NCI-H345 treated with DMSO at 0.1 percent for 48 hours (cell line): ENCODE measurements at regions not wholly inside any gene's neighbourhood (a gene's known extent, or its start where the extent isn't known, plus 50 kb on each side); places are given as distances from the start of the nearest gene placed in this dataset.

ENCODE experiments used
- DNase-seq: peaks from one replicate; lab custom pipeline; 2025; ENCODE audit not compliant: unreplicated experiment; lab: John Stamatoyannopoulos, UW

- DNase-seq = no peak
These were observed 120.0 kb downstream of the AQP4 start for GRCh38 chr18:26745288-26746181.

DNA sequence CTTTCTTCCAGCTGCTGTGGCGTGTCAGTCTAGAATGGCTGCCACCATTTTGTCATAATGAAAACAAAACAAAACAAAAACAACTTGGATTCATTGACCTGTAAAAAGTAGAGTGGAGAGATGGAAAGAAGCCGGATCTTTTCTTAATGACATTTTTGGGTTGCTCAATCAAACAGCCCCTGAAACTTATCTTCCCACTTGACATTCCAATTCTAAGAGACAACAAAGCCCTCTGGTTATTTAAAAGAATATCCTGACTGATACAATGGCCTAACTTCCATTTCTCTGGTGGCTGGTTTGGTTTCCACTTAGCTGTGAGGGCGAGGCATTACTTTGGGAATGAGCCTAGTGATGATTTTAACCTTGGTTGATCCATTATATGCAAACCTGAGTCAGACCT is 123.7 kb downstream of the AQP4 start:
- no peak for DNase-seq

DNA sequence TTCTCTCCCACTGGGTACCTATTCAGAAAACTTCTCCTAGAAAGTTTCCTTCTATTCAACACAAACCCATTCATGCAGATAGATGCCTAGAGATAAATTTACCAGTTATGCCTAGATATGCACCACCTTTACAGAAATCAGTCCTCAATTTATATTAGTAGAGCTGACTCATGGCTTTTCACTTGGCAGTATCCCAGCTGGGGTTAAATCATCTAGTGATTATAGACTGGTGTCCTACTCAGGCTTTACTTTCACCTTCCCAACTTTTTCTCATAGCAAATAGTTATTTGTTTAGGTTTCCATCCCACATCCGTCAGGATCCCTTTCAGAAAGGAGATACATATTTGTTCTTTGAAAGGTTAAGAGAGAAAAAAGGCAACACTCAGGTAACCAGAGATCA is 124.5 kb downstream of the AQP4 start:
- DNase-seq = no peak

DNA sequence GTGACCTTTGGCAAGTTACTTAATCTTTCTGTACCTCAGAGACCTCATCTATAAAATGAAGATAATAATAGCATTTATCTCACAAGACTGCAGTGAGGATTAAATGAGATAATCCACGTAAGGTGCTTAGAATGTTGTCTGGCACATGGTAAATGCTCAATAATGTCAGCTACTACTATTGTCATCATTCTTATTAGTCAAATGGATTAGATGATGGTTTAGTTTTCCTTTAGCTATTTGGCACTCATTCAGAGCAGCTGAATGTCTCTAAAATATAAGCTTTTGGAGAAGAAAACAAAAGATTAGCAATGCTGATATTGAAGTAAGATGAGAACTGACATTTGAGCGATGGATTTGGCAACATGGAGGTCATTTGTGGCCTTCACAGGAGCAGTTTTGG is 125.1 kb downstream of the AQP4 start:
- DNase-seq = no peak

GRCh38 chr18:26738706-26739105 is 126.8 kb downstream of the AQP4 start:
- no peak for DNase-seq

GRCh38 chr18:26736301-26736700 is 129.2 kb downstream of the AQP4 start:
- no peak for DNase-seq

- DNase-seq = no peak
These were observed 130.7 kb downstream of the AQP4 start for GRCh38 chr18:26734760-26735159.

DNA sequence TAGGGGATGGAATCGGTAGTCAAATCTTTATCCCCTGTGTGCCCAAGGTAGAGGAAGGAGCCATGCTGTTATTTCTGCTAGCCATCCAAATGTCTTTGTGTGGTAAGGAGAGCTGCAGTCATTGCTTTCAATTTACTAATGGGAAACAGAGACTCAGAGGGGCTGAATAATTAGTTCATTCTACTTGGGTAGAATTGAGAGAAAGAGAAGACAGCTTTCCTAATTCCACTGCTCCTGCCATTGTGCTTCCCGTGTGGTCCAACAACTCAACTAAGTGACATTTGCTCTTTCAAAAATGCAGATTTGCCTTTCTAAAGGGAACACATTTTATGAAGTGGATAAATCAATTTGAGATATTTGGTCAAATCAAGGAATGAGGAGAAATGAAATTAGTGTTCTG is 136.1 kb downstream of the AQP4 start:
- DNase-seq = no peak

DNA sequence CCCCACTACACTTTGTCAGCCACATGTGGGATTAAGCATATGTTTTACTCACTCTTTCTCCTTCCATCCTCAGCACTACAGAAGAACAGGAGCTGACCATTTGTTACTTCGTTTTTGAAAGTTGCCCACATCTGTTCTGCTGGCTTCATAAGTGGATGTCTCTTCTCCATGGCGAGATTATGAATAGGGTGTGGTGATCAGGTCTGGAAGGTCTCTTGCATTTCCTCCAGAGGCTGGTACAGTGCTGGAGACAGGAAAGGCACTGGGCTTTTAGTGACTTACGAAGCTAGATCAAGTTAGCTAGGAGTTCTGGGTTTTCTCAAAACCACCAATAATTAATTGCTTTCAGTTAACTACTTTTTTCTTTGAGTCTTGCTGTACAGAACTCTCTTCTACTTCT is 136.5 kb downstream of the AQP4 start:
- DNase-seq = no peak

DNA sequence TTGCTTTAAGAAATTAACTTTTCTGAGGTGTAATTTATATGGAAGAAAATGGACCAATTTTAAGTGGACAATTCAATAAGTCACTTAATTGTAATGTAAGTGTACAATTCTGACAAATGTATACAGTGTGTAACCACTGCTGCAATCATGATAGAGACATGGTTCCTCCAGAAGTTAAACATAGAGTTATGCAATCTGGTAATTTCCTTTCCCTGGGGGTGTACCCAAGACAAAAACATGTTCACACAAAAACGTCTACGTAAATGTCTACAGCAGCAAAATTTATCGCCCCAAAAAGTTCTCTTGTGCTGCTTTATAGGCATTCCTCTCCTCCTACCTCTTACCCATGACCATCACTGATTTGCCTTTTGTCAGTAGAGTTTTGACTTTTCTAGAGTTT is 141.5 kb downstream of the AQP4 start:
- DNase-seq = no peak

DNA sequence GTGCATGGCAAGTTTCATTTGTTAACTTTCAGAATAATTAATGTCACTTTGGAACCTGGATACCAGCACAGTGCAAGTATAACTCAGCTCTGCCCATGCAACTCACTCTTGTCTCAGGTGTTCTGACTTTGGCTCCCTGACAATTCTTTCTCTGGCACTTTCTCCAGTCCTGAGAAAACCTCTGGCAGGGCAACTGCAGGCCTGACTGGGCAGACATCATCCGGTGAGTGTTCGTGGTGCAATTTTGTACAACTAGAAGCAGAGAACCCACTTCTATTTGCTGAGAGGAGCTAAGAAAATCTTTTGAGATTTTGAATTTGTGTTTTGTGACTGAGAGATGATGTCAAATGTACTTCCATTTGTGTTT is 143.0 kb downstream of the AQP4 start:
- DNase-seq = no peak

DNA sequence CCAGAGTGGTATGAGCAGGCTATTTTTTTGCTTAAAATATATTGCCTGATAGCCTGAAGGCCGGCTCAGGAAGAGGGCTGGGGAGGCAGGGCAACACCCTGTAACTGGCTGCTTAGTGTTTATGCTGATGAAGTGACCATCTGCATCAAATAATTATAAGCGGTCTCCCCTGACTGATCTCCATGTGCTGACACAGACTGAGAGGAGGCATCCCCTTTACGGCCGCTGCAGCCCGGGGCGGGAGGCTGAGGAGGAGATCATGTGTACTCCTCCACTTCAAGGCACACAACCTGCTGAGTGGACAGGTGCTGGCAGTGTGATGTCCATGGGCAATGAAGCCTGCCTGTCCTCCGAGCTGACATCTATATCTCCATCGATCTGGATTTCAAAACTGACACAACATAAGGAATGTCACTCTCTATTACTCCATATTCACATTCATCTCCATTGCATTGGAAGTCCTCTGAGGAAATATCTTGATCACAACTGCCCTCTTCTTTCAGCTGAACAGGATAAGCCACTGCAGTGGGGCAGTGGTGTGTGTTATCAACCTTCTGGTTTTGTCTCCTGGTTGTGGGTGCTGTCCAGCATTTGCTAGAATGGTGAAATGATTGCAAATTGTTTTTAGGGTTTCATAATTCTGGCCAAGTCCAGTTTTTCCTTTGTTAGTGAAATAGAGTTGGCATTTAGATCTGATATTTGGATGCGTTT is 143.5 kb downstream of the AQP4 start:
- no peak for DNase-seq

DNA sequence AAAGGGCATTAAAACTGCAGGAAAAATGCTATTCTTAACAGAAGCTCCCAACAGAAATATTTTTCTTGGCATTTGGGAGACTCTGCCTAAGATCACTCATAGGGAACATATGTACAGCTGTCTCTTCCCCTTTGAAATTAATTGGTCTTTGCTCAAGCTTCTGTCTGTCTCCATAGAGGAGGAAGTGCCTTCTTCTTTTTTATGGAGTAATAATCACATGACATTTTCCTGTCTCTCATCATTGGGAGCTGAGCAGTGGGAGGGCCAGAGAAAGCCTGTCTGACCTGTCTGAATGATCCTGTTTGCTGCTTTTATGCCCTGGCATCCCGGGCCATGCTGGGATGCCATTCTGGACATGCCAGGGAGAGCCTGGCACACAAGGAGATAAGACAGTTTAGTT is 145.6 kb downstream of the AQP4 start:
- no peak for DNase-seq

DNA sequence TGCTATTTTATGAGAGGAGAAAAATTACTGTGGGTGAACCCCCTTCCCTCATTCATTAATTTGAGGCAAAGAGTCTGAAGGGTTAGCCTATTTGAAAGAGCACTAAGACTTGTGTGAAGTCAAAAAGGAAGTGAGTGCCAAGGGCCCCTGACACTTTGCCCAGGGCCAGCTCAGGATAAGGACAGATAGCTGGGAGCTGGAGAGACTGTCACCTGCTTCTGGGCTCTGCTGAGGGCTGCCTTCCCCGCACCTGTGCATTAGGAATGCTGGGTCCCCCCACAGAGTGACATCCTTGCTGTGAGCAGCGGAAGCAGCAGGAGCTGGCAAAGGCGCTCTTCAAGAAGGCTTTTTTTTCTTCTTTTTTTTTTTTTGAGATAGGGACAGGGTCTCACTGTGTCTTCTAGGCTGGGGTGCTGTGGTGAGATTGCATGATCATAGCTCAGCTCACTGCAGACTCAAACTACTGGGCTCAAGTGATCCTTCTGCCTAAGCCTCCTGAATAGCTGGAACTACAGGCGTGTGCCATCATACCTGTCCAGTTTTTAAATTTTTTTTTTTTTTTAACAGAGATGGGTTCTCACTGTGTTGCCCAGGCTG is 148.3 kb downstream of the AQP4 start:
- no peak for DNase-seq

- DNase-seq = no peak
These were observed 150.8 kb downstream of the AQP4 start for GRCh38 chr18:26714739-26715138.

DNA sequence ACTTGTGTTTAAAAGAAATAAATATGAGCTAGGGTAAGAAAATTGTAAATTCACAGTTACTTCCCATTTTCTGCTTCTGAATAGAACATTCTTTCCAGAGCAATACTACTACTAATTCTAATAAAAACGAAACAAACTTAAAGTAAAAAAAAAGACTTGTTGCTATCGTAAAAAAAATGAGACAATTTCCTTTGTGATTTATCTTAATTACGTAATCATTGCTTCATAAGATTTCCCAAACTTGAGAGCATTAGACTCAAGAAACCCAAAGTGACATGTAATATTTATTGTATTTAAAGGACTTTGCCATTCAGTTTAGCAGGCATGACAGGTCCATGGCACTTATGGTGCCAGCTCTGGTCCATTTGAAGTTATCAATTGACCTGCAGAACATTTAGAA is 153.8 kb downstream of the AQP4 start:
- no peak for DNase-seq

DNA sequence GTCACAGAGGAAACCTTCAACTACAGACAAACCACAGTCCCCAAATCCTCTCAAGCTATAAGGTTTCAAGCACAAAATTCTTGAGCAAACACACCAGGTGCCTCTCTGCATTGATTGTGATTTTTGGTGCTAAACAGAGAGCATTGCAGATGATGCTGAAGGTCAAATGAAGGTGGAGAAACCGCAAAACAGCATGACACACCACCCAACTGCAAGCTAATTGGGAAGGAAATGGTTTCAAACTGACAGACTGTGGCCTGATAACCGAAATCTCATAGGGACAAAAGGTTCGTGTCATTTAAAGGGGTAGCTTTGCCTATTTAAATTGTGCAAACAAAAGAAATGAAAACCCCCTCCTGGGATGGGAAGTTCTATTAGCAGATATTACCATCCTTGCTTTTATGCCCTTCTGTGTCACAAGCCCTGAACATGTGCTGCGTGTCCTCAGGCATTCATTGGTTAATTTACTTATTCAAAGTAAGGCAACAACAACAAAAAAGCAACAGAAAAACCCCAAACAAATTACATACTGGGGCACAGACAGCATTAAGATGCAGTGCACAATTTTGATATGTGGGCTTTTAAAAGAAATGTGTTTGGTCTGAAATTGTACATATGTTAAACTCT is 154.9 kb downstream of the AQP4 start:
- no peak for DNase-seq

- no peak for DNase-seq
These were observed 155.6 kb downstream of the AQP4 start for GRCh38 chr18:26709897-26710296.

DNA sequence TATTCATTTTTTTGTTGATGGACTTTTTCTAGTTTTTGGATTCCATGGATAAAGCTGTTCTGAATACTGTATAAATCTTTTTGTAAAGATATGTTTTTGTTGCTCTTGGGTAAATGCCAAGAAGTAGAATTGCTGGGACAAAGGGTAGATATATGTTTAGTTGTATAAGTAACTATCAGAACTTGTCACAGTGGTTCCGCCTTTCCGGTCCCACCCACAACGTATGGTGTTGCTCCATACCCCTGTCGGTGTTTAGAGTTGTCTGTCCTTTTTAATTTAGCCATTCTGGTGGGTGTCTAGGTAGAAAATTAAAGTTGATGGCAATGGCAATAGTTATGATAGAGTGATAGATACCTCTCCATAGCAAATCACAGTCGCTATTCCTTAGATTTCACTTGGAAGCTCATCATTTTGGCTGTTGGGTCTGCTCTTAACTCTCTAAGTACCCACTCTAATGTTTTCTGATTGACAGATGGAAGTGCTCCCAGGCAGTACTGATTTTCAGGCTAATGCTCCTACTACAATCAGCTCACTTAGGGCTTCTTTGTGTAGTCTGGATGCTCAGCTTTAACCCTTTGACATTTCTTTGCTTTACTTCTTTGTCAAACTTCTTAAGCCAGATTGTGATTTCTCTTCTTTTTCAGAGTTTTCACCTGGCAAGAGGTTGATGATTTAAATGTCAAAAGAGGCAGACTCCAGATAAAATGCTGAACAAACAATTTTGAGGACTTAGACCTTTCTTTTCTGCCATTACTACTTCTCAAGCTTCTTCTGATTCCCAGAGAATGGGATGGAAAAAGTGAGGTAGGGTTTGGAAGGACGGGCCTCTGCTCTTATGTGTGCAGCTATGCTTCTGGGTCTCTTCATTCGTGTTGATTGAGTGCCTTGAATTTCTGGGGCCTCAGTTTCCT is 156.4 kb downstream of the AQP4 start:
- DNase-seq = no peak

GRCh38 chr18:26706911-26707351 is 158.6 kb downstream of the AQP4 start:
- no peak for DNase-seq

GRCh38 chr18:26705757-26706156 is 157.4 kb upstream of the KCTD1 start:
- no peak for DNase-seq
